ENCODE measurements at regions not wholly inside any gene's neighbourhood (a gene's known extent, or its start where the extent isn't known, plus 50 kb on each side); places are given as distances from the start of the nearest gene placed in this dataset.
"Not testable (repeated sequence)": the region's sequence is repeated elsewhere in the genome, so short reads cannot be mapped to it uniquely, and the experiment has no call there.

DNA sequence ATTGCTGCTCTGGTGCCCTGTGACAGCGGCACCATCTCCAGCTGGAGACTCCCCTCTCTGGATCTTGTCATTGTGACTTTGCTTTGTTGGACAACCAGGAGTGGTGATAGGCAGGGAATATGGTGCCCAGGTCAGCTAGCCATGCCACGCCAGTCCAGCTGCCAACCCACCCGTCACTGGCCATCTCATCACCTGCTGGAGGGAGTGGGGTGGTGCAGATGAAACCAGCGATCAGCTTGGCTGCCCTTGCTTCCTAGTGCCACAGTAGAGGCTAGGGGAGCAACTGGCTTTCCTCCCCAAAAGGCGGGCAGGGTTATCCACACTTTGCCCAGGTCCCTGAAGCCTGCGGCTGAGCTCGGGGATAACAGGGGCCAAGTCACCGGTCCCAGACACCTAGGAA, 129.6 kb downstream of the POTEM start:
- not testable (repeated sequence) for TF ChIP-seq RAD21 (IDR thresholded peaks at IDR 0.05; ENCODE audit: low read length); EP300 (IDR thresholded peaks at IDR 0.05; ENCODE audit: borderline replicate concordance in 1 of 2, low read depth in 1 of 2, low read length in 1 of 2); NRF1 (IDR thresholded peaks at IDR 0.05; ENCODE audit: low read depth, low read length); POLR2AphosphoS5 (IDR thresholded peaks at IDR 0.05; ENCODE audit: low read depth, low read length); NFIC (IDR thresholded peaks at IDR 0.05; ENCODE audit: borderline replicate concordance); MEF2A (IDR thresholded peaks at IDR 0.05; ENCODE audit: borderline replicate concordance, low read depth); SMC3 (IDR thresholded peaks at IDR 0.05; ENCODE audit: low read depth, low read length); RFX5 (IDR thresholded peaks at IDR 0.05; ENCODE audit: low read length)
- TF ChIP-seq, protein P1, sequence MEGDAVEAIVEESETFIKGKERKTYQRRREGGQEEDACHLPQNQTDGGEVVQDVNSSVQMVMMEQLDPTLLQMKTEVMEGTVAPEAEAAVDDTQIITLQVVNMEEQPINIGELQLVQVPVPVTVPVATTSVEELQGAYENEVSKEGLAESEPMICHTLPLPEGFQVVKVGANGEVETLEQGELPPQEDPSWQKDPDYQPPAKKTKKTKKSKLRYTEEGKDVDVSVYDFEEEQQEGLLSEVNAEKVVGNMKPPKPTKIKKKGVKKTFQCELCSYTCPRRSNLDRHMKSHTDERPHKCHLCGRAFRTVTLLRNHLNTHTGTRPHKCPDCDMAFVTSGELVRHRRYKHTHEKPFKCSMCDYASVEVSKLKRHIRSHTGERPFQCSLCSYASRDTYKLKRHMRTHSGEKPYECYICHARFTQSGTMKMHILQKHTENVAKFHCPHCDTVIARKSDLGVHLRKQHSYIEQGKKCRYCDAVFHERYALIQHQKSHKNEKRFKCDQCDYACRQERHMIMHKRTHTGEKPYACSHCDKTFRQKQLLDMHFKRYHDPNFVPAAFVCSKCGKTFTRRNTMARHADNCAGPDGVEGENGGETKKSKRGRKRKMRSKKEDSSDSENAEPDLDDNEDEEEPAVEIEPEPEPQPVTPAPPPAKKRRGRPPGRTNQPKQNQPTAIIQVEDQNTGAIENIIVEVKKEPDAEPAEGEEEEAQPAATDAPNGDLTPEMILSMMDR (IDR thresholded peaks at IDR 0.05) = peak; percentile 29; the same call in 1 of the 2 replicates
- TF ChIP-seq, protein P2, sequence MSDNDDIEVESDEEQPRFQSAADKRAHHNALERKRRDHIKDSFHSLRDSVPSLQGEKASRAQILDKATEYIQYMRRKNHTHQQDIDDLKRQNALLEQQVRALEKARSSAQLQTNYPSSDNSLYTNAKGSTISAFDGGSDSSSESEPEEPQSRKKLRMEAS (IDR thresholded peaks at IDR 0.05; ENCODE audit: low read depth) = not testable (repeated sequence)
- TF ChIP-seq, protein P3, sequence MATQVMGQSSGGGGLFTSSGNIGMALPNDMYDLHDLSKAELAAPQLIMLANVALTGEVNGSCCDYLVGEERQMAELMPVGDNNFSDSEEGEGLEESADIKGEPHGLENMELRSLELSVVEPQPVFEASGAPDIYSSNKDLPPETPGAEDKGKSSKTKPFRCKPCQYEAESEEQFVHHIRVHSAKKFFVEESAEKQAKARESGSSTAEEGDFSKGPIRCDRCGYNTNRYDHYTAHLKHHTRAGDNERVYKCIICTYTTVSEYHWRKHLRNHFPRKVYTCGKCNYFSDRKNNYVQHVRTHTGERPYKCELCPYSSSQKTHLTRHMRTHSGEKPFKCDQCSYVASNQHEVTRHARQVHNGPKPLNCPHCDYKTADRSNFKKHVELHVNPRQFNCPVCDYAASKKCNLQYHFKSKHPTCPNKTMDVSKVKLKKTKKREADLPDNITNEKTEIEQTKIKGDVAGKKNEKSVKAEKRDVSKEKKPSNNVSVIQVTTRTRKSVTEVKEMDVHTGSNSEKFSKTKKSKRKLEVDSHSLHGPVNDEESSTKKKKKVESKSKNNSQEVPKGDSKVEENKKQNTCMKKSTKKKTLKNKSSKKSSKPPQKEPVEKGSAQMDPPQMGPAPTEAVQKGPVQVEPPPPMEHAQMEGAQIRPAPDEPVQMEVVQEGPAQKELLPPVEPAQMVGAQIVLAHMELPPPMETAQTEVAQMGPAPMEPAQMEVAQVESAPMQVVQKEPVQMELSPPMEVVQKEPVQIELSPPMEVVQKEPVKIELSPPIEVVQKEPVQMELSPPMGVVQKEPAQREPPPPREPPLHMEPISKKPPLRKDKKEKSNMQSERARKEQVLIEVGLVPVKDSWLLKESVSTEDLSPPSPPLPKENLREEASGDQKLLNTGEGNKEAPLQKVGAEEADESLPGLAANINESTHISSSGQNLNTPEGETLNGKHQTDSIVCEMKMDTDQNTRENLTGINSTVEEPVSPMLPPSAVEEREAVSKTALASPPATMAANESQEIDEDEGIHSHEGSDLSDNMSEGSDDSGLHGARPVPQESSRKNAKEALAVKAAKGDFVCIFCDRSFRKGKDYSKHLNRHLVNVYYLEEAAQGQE (IDR thresholded peaks at IDR 0.05; ENCODE audit: low read depth, low read length) = not testable (repeated sequence)
- TF ChIP-seq, protein P4, sequence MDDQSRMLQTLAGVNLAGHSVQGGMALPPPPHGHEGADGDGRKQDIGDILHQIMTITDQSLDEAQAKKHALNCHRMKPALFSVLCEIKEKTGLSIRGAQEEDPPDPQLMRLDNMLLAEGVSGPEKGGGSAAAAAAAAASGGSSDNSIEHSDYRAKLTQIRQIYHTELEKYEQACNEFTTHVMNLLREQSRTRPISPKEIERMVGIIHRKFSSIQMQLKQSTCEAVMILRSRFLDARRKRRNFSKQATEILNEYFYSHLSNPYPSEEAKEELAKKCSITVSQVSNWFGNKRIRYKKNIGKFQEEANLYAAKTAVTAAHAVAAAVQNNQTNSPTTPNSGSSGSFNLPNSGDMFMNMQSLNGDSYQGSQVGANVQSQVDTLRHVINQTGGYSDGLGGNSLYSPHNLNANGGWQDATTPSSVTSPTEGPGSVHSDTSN (IDR thresholded peaks at IDR 0.05) = not testable (repeated sequence)
